ENCODE measurements at regions not wholly inside any gene's neighbourhood (a gene's known extent, or its start where the extent isn't known, plus 50 kb on each side); places are given as distances from the start of the nearest gene placed in this dataset.

DNA sequence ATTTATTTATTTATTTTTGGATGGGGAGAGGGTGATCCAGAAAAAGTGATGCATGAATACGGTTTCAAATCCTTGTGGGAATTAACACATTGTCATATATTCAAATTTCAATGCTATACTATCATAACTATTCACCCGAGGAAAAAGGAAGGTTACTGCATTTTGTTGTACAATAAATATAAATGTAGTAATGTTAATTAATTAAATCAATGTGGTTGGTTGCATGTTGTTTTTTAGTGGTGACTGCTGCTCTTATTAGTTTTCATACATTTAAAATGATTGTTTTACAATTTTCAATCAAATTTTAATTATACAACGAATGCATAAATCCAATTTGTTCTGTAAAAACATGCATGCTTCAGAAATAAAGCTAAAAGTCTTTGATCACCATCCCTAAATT is 180.5 kb downstream of the ZFP64 start:
- no peaks in the 10 kb centered on the region for H3K9me3 ChIP-seq (ENCODE audit: low read length)
- H3K79me2 ChIP-seq (ENCODE audit: insufficient read depth, low read depth, low read length) = no peaks in the 10 kb centered on the region
- H3K27ac ChIP-seq (ENCODE audit: low read depth, low read length, poor library complexity, severe bottlenecking) = no peak overlapping the region
- DNase-seq (ENCODE audit: low spot score) = no peak
- CTCF ChIA-PET (ENCODE audit: unreplicated experiment) = no interaction called here
- TF ChIP-seq EZH2phosphoT487 (IDR thresholded peaks at IDR 0.05; ENCODE audit: borderline replicate concordance, low read depth, low read length) = no peak
- TF ChIP-seq, protein P1, sequence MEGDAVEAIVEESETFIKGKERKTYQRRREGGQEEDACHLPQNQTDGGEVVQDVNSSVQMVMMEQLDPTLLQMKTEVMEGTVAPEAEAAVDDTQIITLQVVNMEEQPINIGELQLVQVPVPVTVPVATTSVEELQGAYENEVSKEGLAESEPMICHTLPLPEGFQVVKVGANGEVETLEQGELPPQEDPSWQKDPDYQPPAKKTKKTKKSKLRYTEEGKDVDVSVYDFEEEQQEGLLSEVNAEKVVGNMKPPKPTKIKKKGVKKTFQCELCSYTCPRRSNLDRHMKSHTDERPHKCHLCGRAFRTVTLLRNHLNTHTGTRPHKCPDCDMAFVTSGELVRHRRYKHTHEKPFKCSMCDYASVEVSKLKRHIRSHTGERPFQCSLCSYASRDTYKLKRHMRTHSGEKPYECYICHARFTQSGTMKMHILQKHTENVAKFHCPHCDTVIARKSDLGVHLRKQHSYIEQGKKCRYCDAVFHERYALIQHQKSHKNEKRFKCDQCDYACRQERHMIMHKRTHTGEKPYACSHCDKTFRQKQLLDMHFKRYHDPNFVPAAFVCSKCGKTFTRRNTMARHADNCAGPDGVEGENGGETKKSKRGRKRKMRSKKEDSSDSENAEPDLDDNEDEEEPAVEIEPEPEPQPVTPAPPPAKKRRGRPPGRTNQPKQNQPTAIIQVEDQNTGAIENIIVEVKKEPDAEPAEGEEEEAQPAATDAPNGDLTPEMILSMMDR (conservative IDR thresholded peaks at IDR 0.05; ENCODE audit: low read length) = no peak
- BruUV-seq (replicated peaks) = no TSS peak
- H3K4me2 ChIP-seq (ENCODE audit: low read length) = no peak overlapping the region
- H3K4me3 ChIP-seq (ENCODE audit: low read depth, low read length, poor library complexity, severe bottlenecking) = no peak overlapping the region
- intact Hi-C loops (cut with micrococcal nuclease; ENCODE audit: unreplicated experiment) = no loop called here
- no peaks in the 10 kb centered on the region for H3K36me3 ChIP-seq (ENCODE audit: insufficient read depth, low read length)
- no peaks in the 10 kb centered on the region for H4K20me1 ChIP-seq (ENCODE audit: insufficient read depth, low read length)
- no peaks in the 10 kb centered on the region for H3K4me1 ChIP-seq (ENCODE audit: insufficient read depth, low read length, poor library complexity, severe bottlenecking)
- no peak overlapping the region for H2AFZ ChIP-seq (ENCODE audit: low read length)
- POLR2A ChIA-PET = no interaction called here
- H3K9me2 ChIP-seq (ENCODE audit: insufficient read depth, low read length) = no peaks in the 10 kb centered on the region

DNA sequence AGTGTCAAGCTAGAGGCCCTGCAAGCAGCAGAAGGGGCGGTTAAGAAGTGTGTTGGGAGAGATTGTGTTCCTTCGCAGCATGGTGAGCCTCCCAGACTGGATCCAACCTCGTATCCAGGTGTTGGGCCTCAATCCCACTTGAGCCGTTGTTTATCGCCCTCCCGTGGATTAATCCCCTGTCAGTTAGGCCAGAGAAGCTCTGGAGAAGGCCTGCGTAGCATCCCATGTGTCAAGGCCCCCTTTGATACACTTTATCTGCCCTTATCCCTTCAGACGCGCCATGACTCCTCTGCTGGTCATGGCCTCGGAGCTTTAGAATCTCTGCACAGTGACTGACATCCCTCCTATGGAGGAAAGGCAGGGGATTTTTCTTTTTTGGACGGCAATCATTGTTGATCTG is 181.0 kb downstream of the ZFP64 start:
- Histone ChIP-seq H2AFZ (ENCODE audit: low read length) (no peak overlapping the region), H3K79me2 (ENCODE audit: insufficient read depth, low read depth, low read length) (no peaks in the 10 kb centered on the region), H3K36me3 (ENCODE audit: insufficient read depth, low read length) (no peaks in the 10 kb centered on the region), H3K27ac (ENCODE audit: low read depth, low read length, poor library complexity, severe bottlenecking) (no peak overlapping the region), H4K20me1 (ENCODE audit: insufficient read depth, low read length) (no peaks in the 10 kb centered on the region), H3K9me2 (ENCODE audit: insufficient read depth, low read length) (no peaks in the 10 kb centered on the region), H3K4me1 (ENCODE audit: insufficient read depth, low read length, poor library complexity, severe bottlenecking) (no peaks in the 10 kb centered on the region), H3K9me3 (ENCODE audit: low read length) (no peaks in the 10 kb centered on the region), H3K4me2 (ENCODE audit: low read length) (no peak overlapping the region), H3K4me3 (ENCODE audit: low read depth, low read length, poor library complexity, severe bottlenecking) (no peak overlapping the region)
- CTCF ChIA-PET (ENCODE audit: unreplicated experiment) = no interaction called here
- no TSS peak for BruUV-seq (replicated peaks)
- POLR2A ChIA-PET = no interaction called here
- TF ChIP-seq, protein P1 (conservative IDR thresholded peaks at IDR 0.05; ENCODE audit: low read length) = no peak
- TF ChIP-seq EZH2phosphoT487 (IDR thresholded peaks at IDR 0.05; ENCODE audit: borderline replicate concordance, low read depth, low read length) = no peak
- no peak for DNase-seq (ENCODE audit: low spot score)
- intact Hi-C loops (cut with micrococcal nuclease; ENCODE audit: unreplicated experiment) = no loop called here

DNA sequence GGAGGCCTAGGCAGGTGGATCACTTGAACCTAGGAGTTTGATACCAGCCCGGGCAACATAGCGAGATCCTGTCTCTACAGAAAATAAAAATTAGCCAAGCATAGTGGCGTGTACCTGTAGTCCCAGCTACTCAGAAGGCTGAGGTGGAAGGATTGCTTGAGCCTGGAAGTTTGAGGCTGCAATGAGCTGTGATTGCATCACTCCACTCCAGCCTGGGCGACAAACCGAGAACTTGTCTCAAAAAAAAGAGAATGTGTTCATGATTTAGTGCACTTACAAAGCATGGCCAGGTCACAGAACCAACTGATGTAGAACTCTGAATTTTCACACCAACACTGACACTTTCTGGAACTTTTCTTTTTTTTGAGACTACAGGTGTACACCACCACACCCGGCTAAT is 182.7 kb downstream of the ZFP64 start:
- Histone ChIP-seq H3K4me3 (ENCODE audit: low read depth, low read length, poor library complexity, severe bottlenecking) (no peak overlapping the region), H3K4me2 (ENCODE audit: low read length) (no peak overlapping the region), H3K4me1 (ENCODE audit: insufficient read depth, low read length, poor library complexity, severe bottlenecking) (peaks cover 9% of the 10 kb centered on the region), H3K9me2 (ENCODE audit: insufficient read depth, low read length) (no peaks in the 10 kb centered on the region), H3K9me3 (ENCODE audit: low read length) (no peaks in the 10 kb centered on the region), H3K36me3 (ENCODE audit: insufficient read depth, low read length) (no peaks in the 10 kb centered on the region), H3K27ac (ENCODE audit: low read depth, low read length, poor library complexity, severe bottlenecking) (no peak overlapping the region), H3K79me2 (ENCODE audit: insufficient read depth, low read depth, low read length) (no peaks in the 10 kb centered on the region), H2AFZ (ENCODE audit: low read length) (no peak overlapping the region), H4K20me1 (ENCODE audit: insufficient read depth, low read length) (no peaks in the 10 kb centered on the region)
- intact Hi-C loops (cut with micrococcal nuclease; ENCODE audit: unreplicated experiment) = no loop called here
- TF ChIP-seq, protein P1 (conservative IDR thresholded peaks at IDR 0.05; ENCODE audit: low read length) = no peak
- TF ChIP-seq EZH2phosphoT487 (IDR thresholded peaks at IDR 0.05; ENCODE audit: borderline replicate concordance, low read depth, low read length) = no peak
- ChIA-PET CTCF (ENCODE audit: unreplicated experiment) (no interaction called here), POLR2A (no interaction called here)
- BruUV-seq (replicated peaks) = no TSS peak
- DNase-seq (ENCODE audit: low spot score) = no peak
